ENCODE measurements at regions not wholly inside any gene's neighbourhood (a gene's known extent, or its start where the extent isn't known, plus 50 kb on each side); places are given as distances from the start of the nearest gene placed in this dataset.

- TF ChIP-seq CTCF (IDR thresholded peaks at IDR 0.05; ENCODE audit: low read length) (no peak), EZH2 (optimal IDR thresholded peaks at IDR 0.05; ENCODE audit: low read depth, low read length) (no peak)
Observed at GRCh38 chr13:63651394-63651793, 2235.7 kb upstream of the PCDH20 start.

All from MM.1S (cell line).